A673 (cell line): ENCODE measurements at regions not wholly inside any gene's neighbourhood (a gene's known extent, or its start where the extent isn't known, plus 50 kb on each side); places are given as distances from the start of the nearest gene placed in this dataset.
"Not testable (repeated sequence)": the region's sequence is repeated elsewhere in the genome, so short reads cannot be mapped to it uniquely, and the experiment has no call there.

ENCODE experiments used
- CTCF ChIP-seq: fragments of 300-800, 200-600 bp; sonication (generic); conservative IDR thresholded peaks from 2 replicates; pipeline ENCODE4 v1.5.1; 2017; ENCODE audit warnings: low read depth, mild to moderate bottlenecking, antibody characterized with exemption, low read length, moderate library complexity, mixed read lengths
- EZH2 ChIP-seq: fragments of 200-600 bp; sonication (generic); IDR thresholded peaks from 2 replicates; pipeline ENCODE4 v1.6.1; 2017; ENCODE audit warnings: borderline replicate concordance, low read depth, mild to moderate bottlenecking, mixed read lengths, antibody characterized with exemption, low read length; ENCODE audit not compliant: poor library complexity, severe bottlenecking

DNA sequence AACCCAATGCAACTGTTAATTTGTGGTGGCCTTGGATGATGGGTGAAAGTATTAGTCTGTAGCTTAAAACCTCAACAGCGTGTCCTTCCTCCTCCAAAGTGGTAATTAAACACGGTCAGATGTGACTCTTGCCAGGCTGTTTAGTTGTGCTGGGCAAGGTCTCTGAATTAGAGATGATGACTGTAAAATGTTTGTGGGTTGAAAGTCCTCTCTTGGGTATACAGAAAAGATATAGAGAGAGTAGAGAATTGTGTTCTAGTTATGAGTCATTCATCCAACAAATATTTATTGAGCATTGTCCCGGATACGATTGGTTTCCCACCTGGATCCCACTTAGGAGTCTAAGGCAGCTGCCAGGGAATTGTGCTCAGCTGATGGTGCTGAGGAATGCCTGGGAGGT, 343.7 kb downstream of the NPIPA7 start:
- not testable (repeated sequence) for TF ChIP-seq CTCF, EZH2
